ENCODE measurements at regions not wholly inside any gene's neighbourhood (a gene's known extent, or its start where the extent isn't known, plus 50 kb on each side); places are given as distances from the start of the nearest gene placed in this dataset.

GRCh38 chr2:207434306-207434705, 95.5 kb upstream of the CREB1 start:
- TF ChIP-seq EZH2 (IDR thresholded peaks at IDR 0.05; ENCODE audit: borderline replicate concordance, insufficient read depth, low read depth, low read length, poor library complexity, severe bottlenecking) (no peak), CTCF (IDR thresholded peaks at IDR 0.05) (no peak)

Data from B cell (primary cell).